ENCODE measurements at regions not wholly inside any gene's neighbourhood (a gene's known extent, or its start where the extent isn't known, plus 50 kb on each side); places are given as distances from the start of the nearest gene placed in this dataset.

- Histone ChIP-seq H3K4me3 (ENCODE audit: low read length) (no peak overlapping the region), H3K27me3 (ENCODE audit: insufficient read depth, low read length, poor library complexity, severe bottlenecking) (no peaks in the 10 kb centered on the region), H3K9me3 (ENCODE audit: low read length) (no peaks in the 10 kb centered on the region), H3K27ac (ENCODE audit: low read depth, low read length) (no peak overlapping the region), H3K4me1 (ENCODE audit: insufficient read depth, low read length) (no peaks in the 10 kb centered on the region), H3K36me3 (ENCODE audit: insufficient read depth, low read length) (no peaks in the 10 kb centered on the region)
- ChIA-PET CTCF (no interaction called here), POLR2A (no interaction called here)
- Mint-ChIP-seq H3K4me3 (no peak overlapping the region), H3K36me3 (no peaks in the 10 kb centered on the region), H3K4me1 (no peaks in the 10 kb centered on the region), H3K9me3 (peaks cover 3 to 12% (median 6%) of the 10 kb centered on the region in 5 donors), H3K27ac (no peak overlapping the region), H3K27me3 (no peaks in the 10 kb centered on the region)
- DNase-seq, result no peak
These were observed 198.5 kb downstream of the SPATA18 start for GRCh38 chr4:52249581-52249980.

GRCh38 chr4:52250154-52250553 lies 199.1 kb downstream of the SPATA18 start:
- ChIA-PET CTCF (no interaction called here), POLR2A (no interaction called here)
- no peaks in the 10 kb centered on the region for H3K36me3 Mint-ChIP-seq
- H3K4me1 Mint-ChIP-seq, result no peaks in the 10 kb centered on the region
- Histone ChIP-seq H3K4me1 (ENCODE audit: insufficient read depth, low read length) (no peaks in the 10 kb centered on the region), H3K27ac (ENCODE audit: low read depth, low read length) (no peak overlapping the region), H3K9me3 (ENCODE audit: low read length) (no peaks in the 10 kb centered on the region), H3K4me3 (ENCODE audit: low read length) (no peak overlapping the region), H3K36me3 (ENCODE audit: insufficient read depth, low read length) (no peaks in the 10 kb centered on the region), H3K27me3 (ENCODE audit: insufficient read depth, low read length, poor library complexity, severe bottlenecking) (no peaks in the 10 kb centered on the region)
- H3K9me3 Mint-ChIP-seq, result peaks cover 3 to 12% (median 6%) of the 10 kb centered on the region in 5 donors
- DNase-seq, result no peak
- H3K27me3 Mint-ChIP-seq, result no peaks in the 10 kb centered on the region
- no peak overlapping the region for H3K4me3 Mint-ChIP-seq
- H3K27ac Mint-ChIP-seq, result no peak overlapping the region

GRCh38 chr4:52251864-52252263 lies 200.8 kb downstream of the SPATA18 start:
- Mint-ChIP-seq H3K9me3 (peaks cover 3 to 12% (median 8%) of the 10 kb centered on the region in 5 donors), H3K27ac (no peak overlapping the region), H3K4me3 (no peak overlapping the region), H3K27me3 (peaks cover 0 to 3% of the 10 kb centered on the region in 2 donors), H3K4me1 (no peaks in the 10 kb centered on the region), H3K36me3 (no peaks in the 10 kb centered on the region)
- no peak for DNase-seq
- POLR2A ChIA-PET, result no interaction called here
- CTCF ChIA-PET, result no interaction called here
- H3K4me3 ChIP-seq (ENCODE audit: low read length), result no peak overlapping the region
- no peaks in the 10 kb centered on the region for H3K36me3 ChIP-seq (ENCODE audit: insufficient read depth, low read length)
- H3K4me1 ChIP-seq (ENCODE audit: insufficient read depth, low read length), result no peaks in the 10 kb centered on the region
- H3K9me3 ChIP-seq (ENCODE audit: low read length), result no peaks in the 10 kb centered on the region
- H3K27ac ChIP-seq (ENCODE audit: low read depth, low read length), result no peak overlapping the region
- no peaks in the 10 kb centered on the region for H3K27me3 ChIP-seq (ENCODE audit: insufficient read depth, low read length, poor library complexity, severe bottlenecking)

GRCh38 chr4:52253025-52253424 lies 201.9 kb downstream of the SPATA18 start:
- H3K4me1 ChIP-seq (ENCODE audit: insufficient read depth, low read length), result no peaks in the 10 kb centered on the region
- no peak overlapping the region for H3K4me3 ChIP-seq (ENCODE audit: low read length)
- no peaks in the 10 kb centered on the region for H3K36me3 ChIP-seq (ENCODE audit: insufficient read depth, low read length)
- DNase-seq, result no peak
- no peak overlapping the region for H3K27ac ChIP-seq (ENCODE audit: low read depth, low read length)
- POLR2A ChIA-PET, result no interaction called here
- no peaks in the 10 kb centered on the region for H3K36me3 Mint-ChIP-seq
- no peak overlapping the region for H3K4me3 Mint-ChIP-seq
- H3K4me1 Mint-ChIP-seq, result no peaks in the 10 kb centered on the region
- no peaks in the 10 kb centered on the region for H3K27me3 ChIP-seq (ENCODE audit: insufficient read depth, low read length, poor library complexity, severe bottlenecking)
- no peak overlapping the region for H3K27ac Mint-ChIP-seq
- H3K9me3 ChIP-seq (ENCODE audit: low read length), result no peaks in the 10 kb centered on the region
- H3K9me3 Mint-ChIP-seq, result peaks cover 3 to 12% (median 8%) of the 10 kb centered on the region in 5 donors
- CTCF ChIA-PET, result no interaction called here
- H3K27me3 Mint-ChIP-seq, result peaks cover 0 to 3% of the 10 kb centered on the region in 2 donors

- Mint-ChIP-seq H3K4me3 (no peak overlapping the region), H3K9me3 (peaks cover 0 to 11% (median 5%) of the 10 kb centered on the region in 5 donors), H3K27me3 (peaks cover 0 to 3% of the 10 kb centered on the region in 2 donors), H3K36me3 (no peaks in the 10 kb centered on the region), H3K4me1 (no peaks in the 10 kb centered on the region), H3K27ac (no peak overlapping the region)
- Histone ChIP-seq H3K27ac (ENCODE audit: low read depth, low read length) (no peak overlapping the region), H3K4me1 (ENCODE audit: insufficient read depth, low read length) (no peaks in the 10 kb centered on the region), H3K4me3 (ENCODE audit: low read length) (no peak overlapping the region), H3K36me3 (ENCODE audit: insufficient read depth, low read length) (no peaks in the 10 kb centered on the region), H3K9me3 (ENCODE audit: low read length) (no peaks in the 10 kb centered on the region), H3K27me3 (ENCODE audit: insufficient read depth, low read length, poor library complexity, severe bottlenecking) (no peaks in the 10 kb centered on the region)
- ChIA-PET POLR2A (no interaction called here), CTCF (no interaction called here)
- no peak for DNase-seq
These were observed 205.4 kb downstream of the SPATA18 start for GRCh38 chr4:52256522-52256921.

- POLR2A ChIA-PET, result no interaction called here
- no peaks in the 10 kb centered on the region for H3K36me3 Mint-ChIP-seq
These were observed 208.9 kb downstream of the SPATA18 start for GRCh38 chr4:52259978-52260377.

GRCh38 chr4:52260514-52261210 lies 209.6 kb downstream of the SPATA18 start:
- no peak overlapping the region for H3K4me3 ChIP-seq (ENCODE audit: low read length)
- no peak overlapping the region for H3K27ac ChIP-seq (ENCODE audit: low read depth, low read length)
- DNase-seq, result no peak
- no peaks in the 10 kb centered on the region for H3K27me3 ChIP-seq (ENCODE audit: insufficient read depth, low read length, poor library complexity, severe bottlenecking)
- Mint-ChIP-seq H3K27ac (no peak overlapping the region), H3K9me3 (peaks cover 0 to 5% (median 0%) of the 10 kb centered on the region in 5 donors), H3K27me3 (peaks cover 0 to 4% of the 10 kb centered on the region in 2 donors), H3K4me3 (no peak overlapping the region), H3K36me3 (no peaks in the 10 kb centered on the region), H3K4me1 (no peaks in the 10 kb centered on the region)
- no peaks in the 10 kb centered on the region for H3K36me3 ChIP-seq (ENCODE audit: insufficient read depth, low read length)
- no peaks in the 10 kb centered on the region for H3K4me1 ChIP-seq (ENCODE audit: insufficient read depth, low read length)
- no peaks in the 10 kb centered on the region for H3K9me3 ChIP-seq (ENCODE audit: low read length)
- ChIA-PET CTCF (no interaction called here), POLR2A (no interaction called here)

More at GRCh38 chr4:52259978-52260377, 208.9 kb downstream of the SPATA18 start:
- Histone ChIP-seq H3K27ac (ENCODE audit: low read depth, low read length) (no peak overlapping the region), H3K9me3 (ENCODE audit: low read length) (no peaks in the 10 kb centered on the region), H3K27me3 (ENCODE audit: insufficient read depth, low read length, poor library complexity, severe bottlenecking) (no peaks in the 10 kb centered on the region), H3K36me3 (ENCODE audit: insufficient read depth, low read length) (no peaks in the 10 kb centered on the region), H3K4me1 (ENCODE audit: insufficient read depth, low read length) (no peaks in the 10 kb centered on the region), H3K4me3 (ENCODE audit: low read length) (no peak overlapping the region)
- Mint-ChIP-seq H3K27ac (no peak overlapping the region), H3K27me3 (peaks cover 0 to 4% of the 10 kb centered on the region in 2 donors), H3K9me3 (peaks cover 0 to 5% (median 0%) of the 10 kb centered on the region in 5 donors), H3K4me3 (no peak overlapping the region), H3K4me1 (no peaks in the 10 kb centered on the region)
- DNase-seq, result no peak
- CTCF ChIA-PET, result no interaction called here

- H3K9me3 ChIP-seq (ENCODE audit: low read length), result no peaks in the 10 kb centered on the region
- no peaks in the 10 kb centered on the region for H3K27me3 ChIP-seq (ENCODE audit: insufficient read depth, low read length, poor library complexity, severe bottlenecking)
- no peak for DNase-seq
- no peaks in the 10 kb centered on the region for H3K4me1 ChIP-seq (ENCODE audit: insufficient read depth, low read length)
- Mint-ChIP-seq H3K4me1 (no peaks in the 10 kb centered on the region), H3K27me3 (peaks cover 0 to 2% of the 10 kb centered on the region in 2 donors), H3K27ac (no peak overlapping the region), H3K4me3 (no peak overlapping the region), H3K9me3 (peaks cover 0 to 4% (median 0%) of the 10 kb centered on the region in 5 donors), H3K36me3 (no peaks in the 10 kb centered on the region)
- H3K36me3 ChIP-seq (ENCODE audit: insufficient read depth, low read length), result no peaks in the 10 kb centered on the region
- H3K27ac ChIP-seq (ENCODE audit: low read depth, low read length), result no peak overlapping the region
- POLR2A ChIA-PET, result no interaction called here
- CTCF ChIA-PET, result no interaction called here
- no peak overlapping the region for H3K4me3 ChIP-seq (ENCODE audit: low read length)
These were observed 212.5 kb downstream of the SPATA18 start for GRCh38 chr4:52263607-52264006.

Data from CD8-positive, alpha-beta memory T cell (primary cell).